ENCODE measurements at regions not wholly inside any gene's neighbourhood (a gene's known extent, or its start where the extent isn't known, plus 50 kb on each side); places are given as distances from the start of the nearest gene placed in this dataset.
"Not testable (repeated sequence)": the region's sequence is repeated elsewhere in the genome, so short reads cannot be mapped to it uniquely, and the experiment has no call there.

DNA sequence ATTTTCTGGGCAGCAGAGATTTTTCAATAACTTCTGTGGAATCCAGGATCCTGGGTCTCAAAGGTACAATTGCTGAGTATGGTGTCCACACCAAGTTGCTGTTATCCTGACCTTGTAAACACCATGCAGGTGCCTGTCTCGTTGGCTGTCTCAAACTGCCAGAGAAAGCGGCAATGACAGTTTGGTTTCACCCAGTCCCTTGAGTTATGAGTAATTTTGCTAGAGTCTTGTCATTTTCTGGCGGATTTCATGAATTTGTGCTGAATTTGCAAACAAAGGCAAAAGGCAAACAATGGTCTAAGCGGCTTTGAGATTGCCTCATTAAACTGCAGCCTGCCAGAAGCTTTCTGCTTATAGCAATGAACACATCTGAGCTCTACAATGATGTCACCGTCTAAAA lies 847.9 kb downstream of the RAB28 start:
- H3K4me3 ChIP-seq, result no peak overlapping the region
- WGBS, result 69% methylated on average over 5 of the region's 5 CpGs
- DNase-seq (ENCODE audit: low spot score in 2 of 2), result no peak
- no peak for TF ChIP-seq POLR2A (IDR thresholded peaks at IDR 0.05)
- TF ChIP-seq, protein P1, sequence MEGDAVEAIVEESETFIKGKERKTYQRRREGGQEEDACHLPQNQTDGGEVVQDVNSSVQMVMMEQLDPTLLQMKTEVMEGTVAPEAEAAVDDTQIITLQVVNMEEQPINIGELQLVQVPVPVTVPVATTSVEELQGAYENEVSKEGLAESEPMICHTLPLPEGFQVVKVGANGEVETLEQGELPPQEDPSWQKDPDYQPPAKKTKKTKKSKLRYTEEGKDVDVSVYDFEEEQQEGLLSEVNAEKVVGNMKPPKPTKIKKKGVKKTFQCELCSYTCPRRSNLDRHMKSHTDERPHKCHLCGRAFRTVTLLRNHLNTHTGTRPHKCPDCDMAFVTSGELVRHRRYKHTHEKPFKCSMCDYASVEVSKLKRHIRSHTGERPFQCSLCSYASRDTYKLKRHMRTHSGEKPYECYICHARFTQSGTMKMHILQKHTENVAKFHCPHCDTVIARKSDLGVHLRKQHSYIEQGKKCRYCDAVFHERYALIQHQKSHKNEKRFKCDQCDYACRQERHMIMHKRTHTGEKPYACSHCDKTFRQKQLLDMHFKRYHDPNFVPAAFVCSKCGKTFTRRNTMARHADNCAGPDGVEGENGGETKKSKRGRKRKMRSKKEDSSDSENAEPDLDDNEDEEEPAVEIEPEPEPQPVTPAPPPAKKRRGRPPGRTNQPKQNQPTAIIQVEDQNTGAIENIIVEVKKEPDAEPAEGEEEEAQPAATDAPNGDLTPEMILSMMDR (IDR thresholded peaks at IDR 0.05), result no peak
- no peak for TF ChIP-seq EP300 (IDR thresholded peaks at IDR 0.05)
- no peak for TF ChIP-seq POLR2AphosphoS5 (IDR thresholded peaks at IDR 0.05)
- H3K4me1 ChIP-seq, result no peaks in the 10 kb centered on the region
- H3K27ac ChIP-seq, result no peak overlapping the region
- H3K9me3 ChIP-seq, result no peaks in the 10 kb centered on the region
- no peaks in the 10 kb centered on the region for H3K27me3 ChIP-seq
- no peaks in the 10 kb centered on the region for H3K36me3 ChIP-seq

DNA sequence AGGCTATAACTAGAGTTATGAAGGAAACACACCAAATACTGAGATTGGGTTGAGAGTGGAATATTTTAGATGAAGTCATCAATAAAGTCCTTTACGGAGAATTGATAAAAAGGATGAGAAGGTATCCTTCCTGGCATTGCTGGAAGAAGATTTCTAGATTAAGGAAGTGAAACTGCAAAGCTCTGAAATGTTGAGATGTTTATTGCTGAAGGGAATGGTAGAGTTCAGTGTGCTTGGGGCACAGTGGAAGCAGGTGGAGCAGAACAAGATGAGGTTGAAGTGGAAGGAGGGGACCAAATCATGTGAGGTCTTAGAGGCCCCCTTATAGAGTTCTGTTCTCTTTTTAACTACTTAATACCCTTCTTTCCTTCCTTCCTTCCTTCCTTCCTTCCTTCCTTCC lies 848.5 kb downstream of the RAB28 start:
- no peaks in the 10 kb centered on the region for H3K27me3 ChIP-seq
- no peaks in the 10 kb centered on the region for H3K9me3 ChIP-seq
- DNase-seq (ENCODE audit: low spot score in 2 of 2), result no peak
- H3K27ac ChIP-seq, result no peak overlapping the region
- TF ChIP-seq, protein P1 (IDR thresholded peaks at IDR 0.05), result no peak
- TF ChIP-seq POLR2AphosphoS5 (IDR thresholded peaks at IDR 0.05) (no peak), POLR2A (IDR thresholded peaks at IDR 0.05) (no peak), EP300 (IDR thresholded peaks at IDR 0.05) (no peak)
- H3K4me1 ChIP-seq, result no peaks in the 10 kb centered on the region
- no peaks in the 10 kb centered on the region for H3K36me3 ChIP-seq
- no peak overlapping the region for H3K4me3 ChIP-seq
- 77% methylated on average over 1 of the region's 1 CpG for WGBS

DNA sequence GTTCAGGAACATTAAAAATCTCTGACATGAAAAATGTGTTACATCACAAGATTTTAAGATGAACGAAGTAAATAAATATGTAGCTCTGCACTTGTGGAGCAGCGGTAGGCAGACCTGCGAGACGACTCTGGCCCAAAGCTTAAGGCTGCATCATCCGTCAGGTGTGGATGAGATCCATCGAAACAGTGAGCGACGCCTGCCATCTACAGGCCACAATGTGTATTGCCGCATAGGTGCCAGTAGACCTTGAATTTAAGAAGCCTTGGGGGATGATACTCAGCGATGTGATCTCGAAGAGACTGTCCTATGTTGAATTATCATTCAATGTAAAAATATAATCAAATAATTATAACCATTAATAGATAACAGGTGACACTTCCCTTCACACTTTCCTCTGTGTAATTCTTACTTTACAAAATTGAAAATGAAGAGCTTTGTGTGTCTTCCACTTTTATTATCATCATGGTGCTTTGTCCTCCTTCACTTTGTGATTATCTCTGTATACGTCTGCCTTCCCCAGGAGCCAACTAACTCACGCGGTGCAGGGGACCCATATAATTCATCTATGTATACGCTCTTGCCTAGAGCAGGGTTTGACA lies 851.0 kb downstream of the RAB28 start:
- H3K4me1 ChIP-seq, result no peaks in the 10 kb centered on the region
- peak in 1 of 2 donors; percentile 81 for DNase-seq (ENCODE audit: low spot score in 2 of 2)
- WGBS, result 9% methylated on average over 15 of the region's 15 CpGs

DNA sequence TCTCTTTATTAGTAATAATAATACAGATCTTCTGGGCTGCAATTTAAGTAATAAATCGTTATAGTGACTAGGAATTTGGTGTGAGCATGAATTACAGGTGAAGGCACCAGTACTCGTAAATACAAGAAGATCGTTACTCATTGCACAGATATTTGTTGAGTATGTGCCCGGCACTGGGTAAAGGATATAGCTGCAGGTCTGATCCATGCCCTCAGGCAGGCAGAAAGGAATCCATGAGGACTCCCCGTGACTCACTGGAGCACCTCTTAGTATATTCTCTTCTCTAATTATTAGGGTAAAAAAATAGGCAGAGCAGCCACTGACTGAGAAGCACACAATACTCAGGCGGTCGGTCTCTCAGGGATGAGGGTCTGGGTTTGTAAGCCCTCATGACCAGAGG lies 868.3 kb downstream of the RAB28 start:
- TF ChIP-seq EP300 (IDR thresholded peaks at IDR 0.05) (no peak), POLR2AphosphoS5 (IDR thresholded peaks at IDR 0.05) (no peak), POLR2A (IDR thresholded peaks at IDR 0.05) (no peak)
- TF ChIP-seq, protein P1 (IDR thresholded peaks at IDR 0.05), result no peak
- H3K4me3 ChIP-seq, result no peak overlapping the region
- H3K36me3 ChIP-seq, result no peaks in the 10 kb centered on the region
- H3K27me3 ChIP-seq, result no peaks in the 10 kb centered on the region
- WGBS, result 69% methylated on average over 7 of the region's 7 CpGs
- H3K4me1 ChIP-seq, result no peaks in the 10 kb centered on the region
- DNase-seq (ENCODE audit: low spot score in 2 of 2), result no peak
- H3K9me3 ChIP-seq, result no peaks in the 10 kb centered on the region
- H3K27ac ChIP-seq, result no peak overlapping the region

More for the DNA sequence above, 851.0 kb downstream of the RAB28 start:
- no peak overlapping the region for H3K27ac ChIP-seq
- H3K27me3 ChIP-seq, result no peaks in the 10 kb centered on the region
- TF ChIP-seq EP300 (IDR thresholded peaks at IDR 0.05), result no peak
- TF ChIP-seq, protein P1 (IDR thresholded peaks at IDR 0.05), result peak; percentile 47 to 78
- no peak for TF ChIP-seq POLR2A (IDR thresholded peaks at IDR 0.05)
- H3K36me3 ChIP-seq, result no peaks in the 10 kb centered on the region
- H3K9me3 ChIP-seq, result no peaks in the 10 kb centered on the region
- H3K4me3 ChIP-seq, result no peak overlapping the region

DNA sequence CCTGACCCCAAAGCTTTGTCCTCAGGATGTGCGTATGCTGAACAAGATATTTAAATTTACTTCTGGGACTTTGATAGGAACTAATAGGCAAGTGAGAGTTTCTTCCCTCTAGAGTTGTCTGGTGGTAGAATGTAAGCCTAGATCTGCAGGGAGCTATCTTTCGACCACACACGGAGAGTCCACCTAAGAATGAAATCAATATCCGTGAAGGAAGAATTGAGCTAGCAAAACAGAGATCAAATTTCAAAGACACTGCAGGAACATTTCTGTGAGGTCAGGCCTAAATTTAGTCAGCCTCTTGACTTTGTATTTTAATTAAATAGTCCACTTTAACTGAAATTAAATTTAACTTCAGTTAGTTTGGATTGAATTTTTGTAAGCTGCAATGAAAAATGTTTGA lies 871.3 kb downstream of the RAB28 start:
- no peak overlapping the region for H3K4me3 ChIP-seq
- no peaks in the 10 kb centered on the region for H3K27me3 ChIP-seq
- H3K36me3 ChIP-seq, result no peaks in the 10 kb centered on the region
- no peak overlapping the region for H3K27ac ChIP-seq
- no peaks in the 10 kb centered on the region for H3K9me3 ChIP-seq
- TF ChIP-seq POLR2AphosphoS5 (IDR thresholded peaks at IDR 0.05) (no peak), POLR2A (IDR thresholded peaks at IDR 0.05) (no peak), EP300 (IDR thresholded peaks at IDR 0.05) (no peak)
- no peak for DNase-seq (ENCODE audit: low spot score in 2 of 2)
- no peaks in the 10 kb centered on the region for H3K4me1 ChIP-seq
- WGBS, result 71% methylated on average over 4 of the region's 4 CpGs

DNA sequence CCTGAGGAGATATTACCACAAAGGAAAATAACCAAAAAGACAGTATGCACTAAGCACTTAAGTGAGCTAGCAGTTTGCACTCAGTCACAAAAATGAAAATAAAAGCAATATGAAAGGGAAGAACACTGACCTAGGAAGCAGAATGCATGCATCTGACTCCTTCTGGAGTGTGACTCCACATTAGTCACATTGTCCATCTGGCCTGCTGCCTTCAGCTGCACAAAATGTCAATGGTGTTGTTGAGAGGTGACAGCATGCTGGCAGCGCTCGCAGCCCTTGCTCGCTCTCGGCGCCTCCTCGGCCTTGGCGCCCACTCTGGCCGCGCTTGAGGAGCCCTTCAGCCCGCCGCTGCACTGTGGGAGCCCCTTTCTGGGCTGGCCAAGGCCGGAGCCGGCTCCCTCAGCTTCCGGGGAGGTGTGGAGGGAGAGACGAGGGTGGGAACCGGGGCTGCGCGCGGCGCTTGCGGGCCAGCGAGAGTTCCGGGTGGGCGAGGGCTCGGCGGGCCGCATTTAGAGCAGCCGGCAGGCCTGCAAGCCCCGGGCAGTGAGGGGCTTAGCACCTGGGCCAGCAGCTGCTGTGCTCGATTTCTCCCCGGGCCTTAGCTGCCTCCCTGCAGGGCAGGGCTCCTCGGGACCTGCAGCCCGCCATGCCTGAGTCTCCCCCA lies 874.8 kb downstream of the RAB28 start:
- not testable (repeated sequence) for H3K36me3 ChIP-seq; H3K4me3 ChIP-seq; H3K27ac ChIP-seq; H3K27me3 ChIP-seq; H3K9me3 ChIP-seq; H3K4me1 ChIP-seq; DNase-seq (ENCODE audit: low spot score in 2 of 2)
- WGBS, result 91% methylated on average over 33 of the region's 33 CpGs
